SK-N-SH (cell line): ENCODE measurements at regions not wholly inside any gene's neighbourhood (a gene's known extent, or its start where the extent isn't known, plus 50 kb on each side); places are given as distances from the start of the nearest gene placed in this dataset.

Experiments
- ELF1 ChIP-seq: IDR thresholded peaks from 2 replicates; pipeline ENCODE4 v1.4.0; 2012
- EP300 ChIP-seq, 2 experiments: IDR thresholded peaks; 2 replicates each; pipeline versions ENCODE4 v1.4.0 to v1.6.1; 2012; ENCODE audit warnings: borderline replicate concordance in 1 of 2, low read depth in 1 of 2, low read length in 1 of 2
- JUND ChIP-seq: IDR thresholded peaks from 2 replicates; pipeline ENCODE4 v1.4.0; 2012
- MEF2A ChIP-seq: IDR thresholded peaks from 2 replicates; pipeline ENCODE4 v1.4.0; 2012; ENCODE audit warnings: low read depth, borderline replicate concordance
- POLR2AphosphoS5 ChIP-seq: IDR thresholded peaks from 2 replicates; pipeline ENCODE4 v1.6.1; 2012; ENCODE audit warnings: low read depth, low read length
- RAD21 ChIP-seq: IDR thresholded peaks from 2 replicates; pipeline ENCODE4 v1.6.1; 2012; ENCODE audit warnings: mild to moderate bottlenecking, low read length
- RCOR1 ChIP-seq: fragments of 150-350 bp; IDR thresholded peaks from 2 replicates; pipeline ENCODE4 v1.6.1; 2017; ENCODE audit warnings: antibody characterized with exemption, low read length
- REST ChIP-seq: IDR thresholded peaks from 2 replicates; pipeline ENCODE4 v1.6.1; 2012; ENCODE audit warnings: mild to moderate bottlenecking, low read depth, low read length, moderate library complexity
- RFX5 ChIP-seq: IDR thresholded peaks from 2 replicates; pipeline ENCODE4 v1.6.1; 2012; ENCODE audit warnings: mild to moderate bottlenecking, improper control_type of control experiment, low read length
- TAF1 ChIP-seq: IDR thresholded peaks from 2 replicates; pipeline ENCODE4 v1.6.1; 2012; ENCODE audit warnings: low read depth, mild to moderate bottlenecking, low read length, moderate library complexity, borderline replicate concordance
- TF ChIP-seq, protein P1 (sequence below): fragments of 200-600 bp; sonication (generic); IDR thresholded peaks from 2 replicates; pipeline ENCODE4 v1.6.1; 2017; ENCODE audit warnings: antibody characterized with exemption, mild to moderate bottlenecking, moderate library complexity
- TF ChIP-seq, protein P2 (sequence below): IDR thresholded peaks from 2 replicates; pipeline ENCODE4 v1.4.0; 2012; ENCODE audit warnings: low read depth, borderline replicate concordance
- TF ChIP-seq, protein P3 (sequence below): fragments of 150-350 bp; IDR thresholded peaks from 2 replicates; pipeline ENCODE4 v1.6.1; 2017; ENCODE audit warnings: antibody characterized with exemption, low read length, low read depth, borderline replicate concordance

- TF ChIP-seq, protein P1, sequence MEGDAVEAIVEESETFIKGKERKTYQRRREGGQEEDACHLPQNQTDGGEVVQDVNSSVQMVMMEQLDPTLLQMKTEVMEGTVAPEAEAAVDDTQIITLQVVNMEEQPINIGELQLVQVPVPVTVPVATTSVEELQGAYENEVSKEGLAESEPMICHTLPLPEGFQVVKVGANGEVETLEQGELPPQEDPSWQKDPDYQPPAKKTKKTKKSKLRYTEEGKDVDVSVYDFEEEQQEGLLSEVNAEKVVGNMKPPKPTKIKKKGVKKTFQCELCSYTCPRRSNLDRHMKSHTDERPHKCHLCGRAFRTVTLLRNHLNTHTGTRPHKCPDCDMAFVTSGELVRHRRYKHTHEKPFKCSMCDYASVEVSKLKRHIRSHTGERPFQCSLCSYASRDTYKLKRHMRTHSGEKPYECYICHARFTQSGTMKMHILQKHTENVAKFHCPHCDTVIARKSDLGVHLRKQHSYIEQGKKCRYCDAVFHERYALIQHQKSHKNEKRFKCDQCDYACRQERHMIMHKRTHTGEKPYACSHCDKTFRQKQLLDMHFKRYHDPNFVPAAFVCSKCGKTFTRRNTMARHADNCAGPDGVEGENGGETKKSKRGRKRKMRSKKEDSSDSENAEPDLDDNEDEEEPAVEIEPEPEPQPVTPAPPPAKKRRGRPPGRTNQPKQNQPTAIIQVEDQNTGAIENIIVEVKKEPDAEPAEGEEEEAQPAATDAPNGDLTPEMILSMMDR: no peak
- TF ChIP-seq EP300 (IDR thresholded peaks at IDR 0.05; ENCODE audit: borderline replicate concordance in 1 of 2, low read depth in 1 of 2, low read length in 1 of 2): no peak
- TF ChIP-seq, protein P2, sequence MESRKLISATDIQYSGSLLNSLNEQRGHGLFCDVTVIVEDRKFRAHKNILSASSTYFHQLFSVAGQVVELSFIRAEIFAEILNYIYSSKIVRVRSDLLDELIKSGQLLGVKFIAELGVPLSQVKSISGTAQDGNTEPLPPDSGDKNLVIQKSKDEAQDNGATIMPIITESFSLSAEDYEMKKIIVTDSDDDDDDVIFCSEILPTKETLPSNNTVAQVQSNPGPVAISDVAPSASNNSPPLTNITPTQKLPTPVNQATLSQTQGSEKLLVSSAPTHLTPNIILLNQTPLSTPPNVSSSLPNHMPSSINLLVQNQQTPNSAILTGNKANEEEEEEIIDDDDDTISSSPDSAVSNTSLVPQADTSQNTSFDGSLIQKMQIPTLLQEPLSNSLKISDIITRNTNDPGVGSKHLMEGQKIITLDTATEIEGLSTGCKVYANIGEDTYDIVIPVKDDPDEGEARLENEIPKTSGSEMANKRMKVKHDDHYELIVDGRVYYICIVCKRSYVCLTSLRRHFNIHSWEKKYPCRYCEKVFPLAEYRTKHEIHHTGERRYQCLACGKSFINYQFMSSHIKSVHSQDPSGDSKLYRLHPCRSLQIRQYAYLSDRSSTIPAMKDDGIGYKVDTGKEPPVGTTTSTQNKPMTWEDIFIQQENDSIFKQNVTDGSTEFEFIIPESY: no peak
- TF ChIP-seq JUND: no peak
- no peak for TF ChIP-seq ELF1
- no peak for TF ChIP-seq RFX5
- TF ChIP-seq MEF2A: no peak
- TF ChIP-seq RCOR1: no peak
- TF ChIP-seq, protein P3, sequence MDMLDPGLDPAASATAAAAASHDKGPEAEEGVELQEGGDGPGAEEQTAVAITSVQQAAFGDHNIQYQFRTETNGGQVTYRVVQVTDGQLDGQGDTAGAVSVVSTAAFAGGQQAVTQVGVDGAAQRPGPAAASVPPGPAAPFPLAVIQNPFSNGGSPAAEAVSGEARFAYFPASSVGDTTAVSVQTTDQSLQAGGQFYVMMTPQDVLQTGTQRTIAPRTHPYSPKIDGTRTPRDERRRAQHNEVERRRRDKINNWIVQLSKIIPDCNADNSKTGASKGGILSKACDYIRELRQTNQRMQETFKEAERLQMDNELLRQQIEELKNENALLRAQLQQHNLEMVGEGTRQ: no peak
- TF ChIP-seq REST: no peak
- no peak for TF ChIP-seq RAD21
- TF ChIP-seq TAF1: no peak
- TF ChIP-seq POLR2AphosphoS5: no peak
Measured at GRCh38 chr14:85475113-85475512, 54.8 kb upstream of the FLRT2 start.
